Ovary (tissue), 7 donors: ENCODE measurements at regions not wholly inside any gene's neighbourhood (a gene's known extent, or its start where the extent isn't known, plus 50 kb on each side); places are given as distances from the start of the nearest gene placed in this dataset.

Experiments
- DNase-seq, 5 donors: peaks; one replicate each; pipeline ENCODE4 v3.0.0-alpha.2; 2019 to 2020
- H3K27ac ChIP-seq, 2 donors: fragments of 200-600 bp; one replicate each; pipeline versions ENCODE4 v1.5.1 to v1.8.0; 2019 to 2022
- H3K27me3 ChIP-seq: fragments of 200-600 bp; one replicate; pipeline ENCODE4 v1.8.0; 2022
- H3K36me3 ChIP-seq: fragments of 200-600 bp; sonication (generic); one replicate; pipeline ENCODE4 v1.5.1; 2019
- H3K4me1 ChIP-seq: one replicate; pipeline ENCODE4 v1.8.1; 2013; ENCODE audit warnings: mild to moderate bottlenecking, moderate library complexity; ENCODE audit not compliant: insufficient read depth
- H3K4me3 ChIP-seq: fragments of 200-600 bp; sonication (generic); one replicate; pipeline ENCODE4 v1.5.1; 2017
- H3K9me3 ChIP-seq, 2 donors: fragments of 200-600 bp in 1 of 2; sonication (generic) in 1 of 2; one replicate each; pipeline versions ENCODE4 v1.5.1 to v1.8.1; 2013 to 2019; ENCODE audit warnings: mild to moderate bottlenecking in 1 of 2, moderate library complexity in 1 of 2
- CTCF ChIP-seq, 3 donors: fragments of 450-650 bp in 2 of 3; fragments of 200-600 bp in 1 of 3; IDR thresholded peaks; one replicate each; pipeline versions ENCODE4 v1.5.1 to v1.8.0; 2016 to 2022; ENCODE audit warnings: antibody characterized with exemption in 3 of 3, mild to moderate bottlenecking in 1 of 3
- EP300 ChIP-seq: sonication (generic); formaldehyde crosslinking; IDR thresholded peaks from one replicate; pipeline ENCODE4 v1.6.1; 2017; ENCODE audit warnings: antibody characterized with exemption
- POLR2A ChIP-seq: fragments of 450-650 bp; IDR thresholded peaks from one replicate; pipeline ENCODE4 v1.6.1; 2017; ENCODE audit warnings: antibody characterized with exemption, mild to moderate bottlenecking, moderate library complexity
- WGBS, 3 donors: extraction: QIAGEN DNeasy Blood & Tissue Kit in 1 of 3; methylation state at CpG; one replicate each; pipeline versions ENCODE4 v1.1.5 to v1.1.7; 2013 to 2017; 5-methylcytosine and 5-hydroxymethylcytosine counted together
- intact Hi-C, 4 donors: fragments of 100-400 bp; cut with DNase I; formaldehyde crosslinking; loops; one replicate each; pipeline versions ENCODE4 v1.11.0 to v1.15.1; 2022 to 2023
- donor health status: DM: no; HTN: no; CAD: no; lungs with moderate emphysema.
- donor health status: DM: no; HTN: no; CAD: no.
- donor health status: Bipolar disorder and iron deficiency.
- donor health status: DM: no; HTN: no; CAD: no.
- donor health status: DM: yes; HTN: yes; CAD: no.

DNA sequence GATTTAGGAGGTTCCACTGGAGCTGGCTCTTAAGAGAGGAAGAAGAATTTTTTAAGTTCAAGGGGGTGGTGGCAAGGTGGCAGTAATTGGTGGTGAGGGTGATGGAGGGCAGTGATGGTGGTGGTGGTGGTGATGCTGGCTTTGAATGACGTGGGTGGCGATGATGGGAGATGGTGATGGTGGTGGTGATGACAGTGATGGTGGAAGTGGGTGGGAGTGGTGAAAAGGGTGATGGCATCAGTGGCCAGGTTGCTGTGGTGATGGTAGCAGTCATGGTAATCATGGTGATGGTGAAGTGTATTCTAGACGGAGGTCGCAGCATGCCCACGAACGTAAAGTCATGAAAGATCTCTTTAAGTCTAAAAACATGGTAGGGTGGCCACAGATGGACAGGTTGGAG, 197.3 kb downstream of the PTEN start:
- H3K4me1 ChIP-seq: peaks cover 9% of the 10 kb centered on the region
- DNase-seq: no peak
- no peak for TF ChIP-seq POLR2A
- no peak for TF ChIP-seq EP300
- no peak for TF ChIP-seq CTCF (IDR thresholded peaks at IDR 0.05)
- no peak overlapping the region for H3K27ac ChIP-seq
- H3K27me3 ChIP-seq: no peaks in the 10 kb centered on the region
- intact Hi-C loops: loop anchor here in 2 of 4 donors (5.0 to 10.0 kb wide), 2 partner anchors 66 to 92 kb away; no protein-coding TSS in a partner anchor
- H3K4me3 ChIP-seq: no peak overlapping the region
- 94 to 96% (median 96%) methylated on average over 6 of the region's 6 CpGs for WGBS, 3 donors
- H3K9me3 ChIP-seq: no peaks in the 10 kb centered on the region
- H3K36me3 ChIP-seq: no peaks in the 10 kb centered on the region

DNA sequence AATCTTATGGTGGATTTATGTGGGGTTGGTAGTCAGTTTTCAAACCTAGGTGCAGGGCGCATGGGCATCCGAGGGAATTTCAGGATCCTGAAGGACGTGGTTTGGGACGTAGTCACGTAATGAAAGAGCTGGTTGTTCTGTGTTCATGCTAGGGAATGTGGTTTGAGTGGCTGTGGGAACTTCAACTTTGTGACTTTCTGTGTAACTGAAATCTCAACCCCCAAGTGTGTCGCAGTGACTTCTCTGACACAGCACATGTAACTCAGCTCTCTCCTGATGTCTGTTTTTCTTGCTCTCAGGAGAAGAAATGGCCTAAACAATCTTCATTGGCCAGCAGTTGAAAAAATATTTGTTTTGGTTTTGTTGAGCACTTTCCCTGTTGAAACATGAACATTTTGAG, 199.0 kb downstream of the PTEN start:
- Histone ChIP-seq H3K27me3 (no peaks in the 10 kb centered on the region), H3K4me1 (peaks cover 9% of the 10 kb centered on the region), H3K9me3 (no peaks in the 10 kb centered on the region), H3K36me3 (no peaks in the 10 kb centered on the region), H3K27ac (peak overlapping the region in 1 of 2 donors; percentile 45), H3K4me3 (no peak overlapping the region)
- 69 to 77% (median 70%) methylated on average over 6 of the region's 6 CpGs for whole genome bisulfite sequencing, 3 donors
- no peak for DNase-seq
- TF ChIP-seq EP300 (no peak), POLR2A (no peak), CTCF (IDR thresholded peaks at IDR 0.05) (no peak)
- intact Hi-C loops: loop anchor here in 2 of 4 donors (5.0 to 10.0 kb wide), 2 partner anchors 68 to 90 kb away; no protein-coding TSS in a partner anchor

DNA sequence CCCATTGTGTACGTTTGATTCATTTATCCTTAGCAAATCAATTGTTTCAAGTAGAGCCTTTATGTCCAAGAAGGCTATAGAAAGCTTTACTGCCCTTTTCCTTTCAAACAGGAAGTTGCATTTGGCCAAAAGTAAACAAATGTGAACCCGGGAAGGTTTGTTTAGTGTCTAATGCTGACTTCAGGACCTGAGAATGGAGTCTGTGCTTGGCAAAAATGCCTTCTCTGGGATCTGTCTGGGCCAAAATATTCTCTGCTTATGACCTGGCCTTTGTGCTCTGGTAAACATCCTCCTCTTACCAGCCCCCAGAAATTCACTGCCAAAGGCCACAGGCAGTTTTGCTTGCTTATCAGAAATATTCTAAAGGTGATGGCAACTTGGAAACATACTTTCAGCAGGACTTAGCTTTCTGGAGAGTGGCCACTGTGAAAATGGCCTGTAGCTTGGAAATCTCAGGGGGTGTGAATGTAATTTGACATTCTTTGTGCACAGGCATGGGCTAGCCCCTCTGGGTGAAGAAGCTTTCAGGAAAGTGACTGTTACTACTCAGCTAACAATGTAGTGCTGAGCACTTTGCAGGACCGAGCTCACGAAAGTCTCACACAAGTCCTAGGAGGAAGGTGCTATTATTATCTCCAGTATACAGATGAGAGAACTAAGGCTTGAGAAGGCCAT, 199.5 kb downstream of the PTEN start:
- H3K4me3 ChIP-seq: no peak overlapping the region
- H3K4me1 ChIP-seq: peaks cover 9% of the 10 kb centered on the region
- H3K36me3 ChIP-seq: no peaks in the 10 kb centered on the region
- peak in 2 of 5 donors; percentile 15 to 21 for DNase-seq
- no peaks in the 10 kb centered on the region for H3K27me3 ChIP-seq
- 25 to 38% (median 31%) methylated on average over 4 of the region's 4 CpGs for WGBS, 3 donors
- no peaks in the 10 kb centered on the region for H3K9me3 ChIP-seq
- TF ChIP-seq CTCF (IDR thresholded peaks at IDR 0.05): no peak
- no peak for TF ChIP-seq EP300
- no peak for TF ChIP-seq POLR2A
- intact Hi-C loops: loop anchor here in 2 of 4 donors (5.0 to 10.0 kb wide), 2 partner anchors 68 to 89 kb away; no protein-coding TSS in a partner anchor
- H3K27ac ChIP-seq: peak overlapping the region in 1 of 2 donors; percentile 45

- intact Hi-C loops: loop anchor here in 2 of 4 donors (5.0 to 10.0 kb wide), 2 partner anchors 69 to 88 kb away; no protein-coding TSS in a partner anchor
- Histone ChIP-seq H3K4me3 (no peak overlapping the region), H3K36me3 (no peaks in the 10 kb centered on the region), H3K27me3 (no peaks in the 10 kb centered on the region), H3K27ac (no peak overlapping the region), H3K9me3 (no peaks in the 10 kb centered on the region), H3K4me1 (peaks cover 9% of the 10 kb centered on the region)
- WGBS, 3 donors: 50 to 73% (median 65%) methylated on average over 4 of the region's 4 CpGs
- no peak for DNase-seq
- TF ChIP-seq CTCF (IDR thresholded peaks at IDR 0.05) (no peak), EP300 (no peak), POLR2A (no peak)
These were observed 200.6 kb downstream of the PTEN start for GRCh38 chr10:88063861-88064557.
